GM12878 (cell line): ENCODE measurements at regions not wholly inside any gene's neighbourhood (a gene's known extent, or its start where the extent isn't known, plus 50 kb on each side); places are given as distances from the start of the nearest gene placed in this dataset.

ENCODE experiments used
- FOS ChIP-seq: IDR thresholded peaks from 3 replicates; pipeline ENCODE4 v1.6.1; 2011; ENCODE audit warnings: borderline replicate concordance; ENCODE audit not compliant: insufficient read length; ENCODE audit errors: extremely low read depth
- HDAC6 ChIP-seq: fragments of 200-600 bp; sonication (generic); IDR thresholded peaks from one replicate; pipeline ENCODE4 v1.8.0; 2017; ENCODE audit warnings: antibody characterized with exemption; ENCODE audit not compliant: unreplicated experiment
- MXI1 ChIP-seq: fragments of 150-350 bp; IDR thresholded peaks from 2 replicates; pipeline ENCODE4 v1.6.1; 2011; ENCODE audit warnings: low read depth, mild to moderate bottlenecking, inconsistent platforms, low read length, improper control_type of control experiment
- SREBF2 ChIP-seq: IDR thresholded peaks from 2 replicates; pipeline ENCODE4 v1.6.1; 2012; ENCODE audit warnings: mild to moderate bottlenecking, low read length
- ZZZ3 ChIP-seq: IDR thresholded peaks from 2 replicates; pipeline ENCODE4 v1.6.1; 2011; ENCODE audit warnings: low read depth; ENCODE audit not compliant: control insufficient read depth, insufficient read length
- TF ChIP-seq, protein P1 (sequence below), 3 experiments: IDR thresholded peaks in 2 of 3; conservative IDR thresholded peaks in 1 of 3; 2 replicates each; pipeline ENCODE4 v1.5.1; 2011; ENCODE audit warnings: low read depth in 3 of 3, low read length in 3 of 3, mild to moderate bottlenecking in 3 of 3, control low read depth in 2 of 3, moderate library complexity in 2 of 3, inconsistent platforms in 1 of 3, mixed read lengths in 1 of 3; ENCODE audit not compliant: control insufficient read depth in 2 of 3, insufficient read depth in 1 of 3; ENCODE audit errors: extremely low read depth in 1 of 3

- TF ChIP-seq, protein P1, sequence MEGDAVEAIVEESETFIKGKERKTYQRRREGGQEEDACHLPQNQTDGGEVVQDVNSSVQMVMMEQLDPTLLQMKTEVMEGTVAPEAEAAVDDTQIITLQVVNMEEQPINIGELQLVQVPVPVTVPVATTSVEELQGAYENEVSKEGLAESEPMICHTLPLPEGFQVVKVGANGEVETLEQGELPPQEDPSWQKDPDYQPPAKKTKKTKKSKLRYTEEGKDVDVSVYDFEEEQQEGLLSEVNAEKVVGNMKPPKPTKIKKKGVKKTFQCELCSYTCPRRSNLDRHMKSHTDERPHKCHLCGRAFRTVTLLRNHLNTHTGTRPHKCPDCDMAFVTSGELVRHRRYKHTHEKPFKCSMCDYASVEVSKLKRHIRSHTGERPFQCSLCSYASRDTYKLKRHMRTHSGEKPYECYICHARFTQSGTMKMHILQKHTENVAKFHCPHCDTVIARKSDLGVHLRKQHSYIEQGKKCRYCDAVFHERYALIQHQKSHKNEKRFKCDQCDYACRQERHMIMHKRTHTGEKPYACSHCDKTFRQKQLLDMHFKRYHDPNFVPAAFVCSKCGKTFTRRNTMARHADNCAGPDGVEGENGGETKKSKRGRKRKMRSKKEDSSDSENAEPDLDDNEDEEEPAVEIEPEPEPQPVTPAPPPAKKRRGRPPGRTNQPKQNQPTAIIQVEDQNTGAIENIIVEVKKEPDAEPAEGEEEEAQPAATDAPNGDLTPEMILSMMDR (IDR thresholded peaks at IDR 0.05 in 2 of 3, conservative IDR thresholded peaks at IDR 0.05 in 1 of 3; ENCODE audit: control insufficient read depth in 2 of 3, extremely low read depth in 1 of 3, insufficient read depth in 1 of 3, low read depth in 3 of 3, low read length in 3 of 3): no peak
- TF ChIP-seq HDAC6 (no peak), MXI1 (no peak), ZZZ3 (no peak), SREBF2 (no peak), FOS (no peak)
These were observed 51.4 kb upstream of the LYZL2 start for GRCh38 chr10:30680908-30681307.
